Endothelial cell of umbilical vein (primary cell): ENCODE measurements at regions not wholly inside any gene's neighbourhood (a gene's known extent, or its start where the extent isn't known, plus 50 kb on each side); places are given as distances from the start of the nearest gene placed in this dataset.

Experiments used
- BruUV-seq: library from RNA; stranded (reverse); fragments of 400-500 nt; replicated peaks from 2 replicates; lab custom pipeline; 2021; lab: Mats Ljungman, UMichigan
- CTCF ChIA-PET: fragments of 300-600, 350-600 bp; sonication (Branson Sonifier 250); formaldehyde crosslinking; loops from one replicate; lab custom pipeline; 2021; ENCODE audit warnings: antibody characterized with exemption, inconsistent platforms; lab: Charles Lee
- POLR2A ChIA-PET: fragments of 300-600, 350-600 bp; sonication (Branson Sonifier 250); formaldehyde crosslinking; loops from one replicate; lab custom pipeline; 2021; ENCODE audit warnings: antibody characterized with exemption, inconsistent platforms; lab: Charles Lee
- DNase-seq: peaks from one replicate; pipeline ENCODE4 v3.0.0-alpha.2; 2011; ENCODE audit warnings: low read depth, low spot score
- FAIRE-seq: peaks from 2 replicates; lab custom pipeline; 2011; peaks lifted over from hg19 to GRCh38; lab: Jason Lieb, UNC
- H2AFZ ChIP-seq: 2 replicates; pipeline ENCODE4 v1.6.0; 2012; ENCODE audit warnings: low read depth, low read length, control low read depth, inconsistent platforms
- H3K27ac ChIP-seq: 2 replicates; pipeline ENCODE4 v1.5.1; 2011; ENCODE audit warnings: low read depth, mild to moderate bottlenecking, control low read depth, low read length, moderate library complexity; ENCODE audit not compliant: insufficient read depth
- H3K27me3 ChIP-seq, 2 experiments: 2 replicates each; pipeline versions ENCODE4 v1.6.0 to v1.6.1; 2011; ENCODE audit warnings: low read length in 2 of 2, mixed read lengths in 1 of 2; ENCODE audit not compliant: control insufficient read depth in 2 of 2, insufficient read depth in 2 of 2
- H3K36me3 ChIP-seq, 2 experiments: 2 replicates in 1 of 2; 3 replicates in 1 of 2; pipeline ENCODE4 v1.5.1; 2011; ENCODE audit warnings: low read length in 2 of 2, mild to moderate bottlenecking in 1 of 2, moderate library complexity in 1 of 2; ENCODE audit not compliant: control insufficient read depth in 2 of 2, insufficient read depth in 2 of 2; ENCODE audit errors: extremely low read depth in 1 of 2
- H3K4me1 ChIP-seq: 3 replicates; pipeline ENCODE4 v1.5.1; 2011; ENCODE audit warnings: mild to moderate bottlenecking, low read length; ENCODE audit not compliant: control insufficient read depth, insufficient read depth; ENCODE audit errors: extremely low read depth
- H3K4me2 ChIP-seq: 2 replicates; pipeline ENCODE4 v1.6.1; 2011; ENCODE audit warnings: low read length, control low read depth, mixed read lengths; ENCODE audit not compliant: insufficient read depth
- H3K4me3 ChIP-seq, 3 experiments: fragments of 200-600 bp in 1 of 3; sonication (generic), shearing (Covaris generic) in 1 of 3; replicated peaks in 1 of 3; 2 replicates each; pipeline ENCODE4 v1.5.1; 2011 to 2016; ENCODE audit warnings: control low read depth in 3 of 3, low read length in 3 of 3, mild to moderate bottlenecking in 2 of 3, inconsistent platforms in 1 of 3, low read depth in 1 of 3, moderate library complexity in 1 of 3; ENCODE audit not compliant: insufficient read depth in 1 of 3
- H3K79me2 ChIP-seq: 2 replicates; pipeline ENCODE4 v1.6.0; 2012; ENCODE audit warnings: low read length, inconsistent platforms; ENCODE audit not compliant: control insufficient read depth, insufficient read depth
- H3K9ac ChIP-seq: replicated peaks from 2 replicates; pipeline ENCODE3; 2011; ENCODE audit warnings: low read length, control low read depth; ENCODE audit not compliant: insufficient read depth; ENCODE audit errors: extremely low read depth
- H3K9me1 ChIP-seq: replicated peaks from 3 replicates; pipeline ENCODE4 v1.6.0; 2011; ENCODE audit warnings: mild to moderate bottlenecking, low read length; ENCODE audit not compliant: control insufficient read depth, insufficient read depth; ENCODE audit errors: extremely low read depth
- H3K9me3 ChIP-seq: replicated peaks from 2 replicates; pipeline ENCODE4 v1.5.1; 2012; ENCODE audit warnings: low read length, inconsistent platforms; ENCODE audit not compliant: control insufficient read depth, insufficient read depth
- H4K20me1 ChIP-seq: replicated peaks from 2 replicates; pipeline ENCODE3; 2011; ENCODE audit warnings: mild to moderate bottlenecking, low read length; ENCODE audit not compliant: control insufficient read depth, insufficient read depth; ENCODE audit errors: extremely low read depth
- EZH2 ChIP-seq: IDR thresholded peaks from 2 replicates; pipeline ENCODE4 v1.6.1; 2012; ENCODE audit warnings: borderline replicate concordance, low read depth, mild to moderate bottlenecking, moderate library complexity, low read length, inconsistent platforms; ENCODE audit not compliant: severe bottlenecking
- FOS ChIP-seq: IDR thresholded peaks from 2 replicates; pipeline ENCODE4 v1.6.1; 2011; ENCODE audit warnings: mild to moderate bottlenecking, low read length, moderate library complexity, borderline replicate concordance; ENCODE audit not compliant: insufficient read depth
- GATA2 ChIP-seq: IDR thresholded peaks from 2 replicates; pipeline ENCODE4 v1.7.0; 2011; ENCODE audit warnings: low read depth, mild to moderate bottlenecking, moderate library complexity, mixed read lengths, low read length; ENCODE audit not compliant: insufficient read length, insufficient read depth
- JUN ChIP-seq: IDR thresholded peaks from 2 replicates; pipeline ENCODE4 v1.6.1; 2011; ENCODE audit warnings: borderline replicate concordance, low read depth; ENCODE audit not compliant: insufficient read length, insufficient read depth
- MAX ChIP-seq: IDR thresholded peaks from 2 replicates; pipeline ENCODE4 v1.6.1; 2011; ENCODE audit not compliant: insufficient read depth, insufficient read length
- MYC ChIP-seq: IDR thresholded peaks from one replicate; pipeline ENCODE4 v1.6.1; 2011; ENCODE audit warnings: mild to moderate bottlenecking, low read depth, low read length
- POLR2A ChIP-seq: IDR thresholded peaks from 2 replicates; pipeline ENCODE4 v1.6.1; 2012; ENCODE audit warnings: low read depth, mild to moderate bottlenecking, control low read depth, low read length
- POLR2AphosphoS5 ChIP-seq: IDR thresholded peaks from 2 replicates; pipeline ENCODE4 v1.6.1; 2012; ENCODE audit warnings: low read depth, mild to moderate bottlenecking, control low read depth, low read length, moderate library complexity; ENCODE audit not compliant: insufficient read depth
- dilution Hi-C: fragments of 300-500 bp; cut with MboI; formaldehyde crosslinking; loops from one replicate; pipeline ENCODE4 v1.15.0; 2019; ENCODE audit warnings: low sequenced_read_pairs; ENCODE audit not compliant: extremely low pct_ligation_motif_present
- intact Hi-C: fragments of 100-400 bp; cut with micrococcal nuclease; formaldehyde crosslinking; loops from one replicate; pipeline ENCODE4 v1.10.0; 2022
- TF ChIP-seq, protein P1 (sequence below), 2 donors: IDR thresholded peaks; 1 replicate in 1 of 2; 2 replicates in 1 of 2; pipeline ENCODE4 v1.5.1; 2011; ENCODE audit warnings: low read length in 2 of 2, mild to moderate bottlenecking in 2 of 2, moderate library complexity in 2 of 2, control low read depth in 1 of 2, inconsistent platforms in 1 of 2, low read depth in 1 of 2; ENCODE audit not compliant: insufficient read depth in 1 of 2; ENCODE audit errors: extremely low read depth in 1 of 2

- intact Hi-C loops (no loop called here), dilution Hi-C loops (no loop called here)
- no peaks in the 10 kb centered on the region for H3K27me3 ChIP-seq
- no peak for TF ChIP-seq MAX
- no peak for TF ChIP-seq EZH2
- no peak for TF ChIP-seq MYC
- TF ChIP-seq, protein P1, sequence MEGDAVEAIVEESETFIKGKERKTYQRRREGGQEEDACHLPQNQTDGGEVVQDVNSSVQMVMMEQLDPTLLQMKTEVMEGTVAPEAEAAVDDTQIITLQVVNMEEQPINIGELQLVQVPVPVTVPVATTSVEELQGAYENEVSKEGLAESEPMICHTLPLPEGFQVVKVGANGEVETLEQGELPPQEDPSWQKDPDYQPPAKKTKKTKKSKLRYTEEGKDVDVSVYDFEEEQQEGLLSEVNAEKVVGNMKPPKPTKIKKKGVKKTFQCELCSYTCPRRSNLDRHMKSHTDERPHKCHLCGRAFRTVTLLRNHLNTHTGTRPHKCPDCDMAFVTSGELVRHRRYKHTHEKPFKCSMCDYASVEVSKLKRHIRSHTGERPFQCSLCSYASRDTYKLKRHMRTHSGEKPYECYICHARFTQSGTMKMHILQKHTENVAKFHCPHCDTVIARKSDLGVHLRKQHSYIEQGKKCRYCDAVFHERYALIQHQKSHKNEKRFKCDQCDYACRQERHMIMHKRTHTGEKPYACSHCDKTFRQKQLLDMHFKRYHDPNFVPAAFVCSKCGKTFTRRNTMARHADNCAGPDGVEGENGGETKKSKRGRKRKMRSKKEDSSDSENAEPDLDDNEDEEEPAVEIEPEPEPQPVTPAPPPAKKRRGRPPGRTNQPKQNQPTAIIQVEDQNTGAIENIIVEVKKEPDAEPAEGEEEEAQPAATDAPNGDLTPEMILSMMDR (IDR thresholded peaks at IDR 0.05; ENCODE audit: extremely low read depth in 1 of 2, insufficient read depth in 1 of 2, low read depth in 1 of 2, low read length in 2 of 2), result no peak
- no peak for TF ChIP-seq POLR2AphosphoS5
- no peak for TF ChIP-seq POLR2A
- no peak for TF ChIP-seq JUN
- no peak for TF ChIP-seq GATA2
- TF ChIP-seq FOS, result no peak
- no peak overlapping the region for H3K9ac ChIP-seq
- no peaks in the 10 kb centered on the region for H3K36me3 ChIP-seq
- POLR2A ChIA-PET, result no interaction called here
- CTCF ChIA-PET, result no interaction called here
- DNase-seq (no peak), FAIRE-seq (no peak)
- H4K20me1 ChIP-seq, result no peaks in the 10 kb centered on the region
- no peaks in the 10 kb centered on the region for H3K4me1 ChIP-seq
- no peaks in the 10 kb centered on the region for H3K9me1 ChIP-seq
- H3K79me2 ChIP-seq, result no peaks in the 10 kb centered on the region
- H3K4me2 ChIP-seq, result no peak overlapping the region
- BruUV-seq, result no TSS peak
- H3K9me3 ChIP-seq, result no peaks in the 10 kb centered on the region
- no peak overlapping the region for H3K27ac ChIP-seq
- H2AFZ ChIP-seq, result no peak overlapping the region
- no peak overlapping the region for H3K4me3 ChIP-seq
Measured at GRCh38 chr2:19416083-19416482, 57.7 kb upstream of the OSR1 start.
